HG03575 (cell line): ENCODE measurements at regions not wholly inside any gene's neighbourhood (a gene's known extent, or its start where the extent isn't known, plus 50 kb on each side); places are given as distances from the start of the nearest gene placed in this dataset.

ENCODE experiments used
- ATAC-seq: cut with Tn5 transposase; IDR thresholded peaks from one replicate; pipeline ENCODE4 v1.9.1; 2021; ENCODE audit not compliant: unreplicated experiment, insufficient number of reproducible peaks, low FRiP score; ENCODE audit errors: extremely low read depth

DNA sequence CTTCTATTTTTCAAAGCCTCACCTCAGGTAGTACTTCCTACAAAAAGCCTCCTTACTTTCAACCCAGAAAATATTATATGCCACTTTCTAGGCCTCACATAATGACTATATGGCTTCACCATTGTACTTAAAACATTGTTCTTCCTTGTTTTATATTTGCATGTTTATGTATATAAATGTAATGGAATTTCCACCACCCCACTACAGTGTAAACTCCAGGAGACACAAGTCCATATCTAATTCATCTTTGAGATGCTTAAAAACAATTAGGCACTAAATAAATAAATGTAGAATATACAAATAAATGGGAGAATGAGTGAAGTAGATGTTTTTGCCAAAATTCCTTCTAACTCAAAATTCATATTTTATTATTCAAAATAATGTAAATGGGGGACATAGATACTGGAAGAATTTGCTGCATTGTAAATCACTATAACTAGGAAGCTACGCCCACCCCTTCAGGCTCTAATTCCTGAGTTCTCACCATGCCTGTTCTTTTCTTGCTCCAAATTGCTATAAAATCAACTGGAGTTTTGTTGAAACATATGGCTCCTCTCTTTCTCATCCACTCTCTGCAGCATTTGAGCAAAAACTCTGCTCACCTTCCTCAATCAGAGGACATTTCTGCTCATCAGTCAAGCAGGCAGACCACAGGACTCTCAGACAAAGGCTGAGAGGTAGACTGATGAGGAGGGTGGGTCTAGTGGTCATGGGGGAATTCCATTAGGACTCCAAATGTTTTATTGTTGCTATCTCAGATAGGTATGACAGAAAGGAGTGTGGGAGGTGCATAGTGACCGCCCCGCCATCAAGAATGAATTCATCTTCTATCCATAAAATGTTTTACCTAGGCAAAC lies 243.0 kb downstream of the HNMT start:
- ATAC-seq: no peak

DNA sequence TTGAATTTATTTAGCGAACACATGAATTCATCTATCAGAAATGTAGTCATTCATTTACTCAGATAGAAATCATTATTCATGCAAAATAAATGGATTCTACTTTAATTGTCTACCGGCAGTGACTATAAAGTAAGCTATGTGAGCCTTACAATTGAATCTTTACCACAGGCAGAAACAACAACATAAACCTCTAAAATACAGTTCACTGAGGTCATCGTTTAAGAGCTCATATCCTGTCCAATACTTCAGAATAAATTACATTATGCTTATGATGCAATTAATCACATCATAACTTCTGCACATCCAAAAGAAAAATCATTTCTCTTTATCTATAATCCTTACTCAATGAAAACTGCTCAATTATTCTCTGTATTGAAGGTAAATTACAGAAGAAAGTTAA lies 244.7 kb downstream of the HNMT start:
- no peak for ATAC-seq

DNA sequence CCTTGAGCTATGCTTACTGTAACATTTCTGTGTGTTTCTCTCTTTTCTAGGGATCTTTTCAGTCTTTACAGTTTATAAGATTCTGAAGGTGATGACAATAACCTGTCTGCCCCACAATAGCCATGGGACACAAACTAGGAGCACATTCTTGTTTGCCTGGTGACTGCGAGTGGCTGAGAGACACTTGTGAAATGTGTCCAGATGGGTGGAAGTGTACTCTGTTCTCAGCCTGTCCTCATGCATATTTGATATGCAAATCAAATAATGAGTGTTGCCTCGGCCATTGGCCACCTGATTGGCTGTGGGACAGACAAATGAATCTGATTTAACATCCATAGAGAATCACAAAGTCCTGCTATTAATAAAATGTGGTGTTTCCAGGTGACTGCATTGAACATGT lies 246.2 kb downstream of the HNMT start:
- ATAC-seq: no peak

DNA sequence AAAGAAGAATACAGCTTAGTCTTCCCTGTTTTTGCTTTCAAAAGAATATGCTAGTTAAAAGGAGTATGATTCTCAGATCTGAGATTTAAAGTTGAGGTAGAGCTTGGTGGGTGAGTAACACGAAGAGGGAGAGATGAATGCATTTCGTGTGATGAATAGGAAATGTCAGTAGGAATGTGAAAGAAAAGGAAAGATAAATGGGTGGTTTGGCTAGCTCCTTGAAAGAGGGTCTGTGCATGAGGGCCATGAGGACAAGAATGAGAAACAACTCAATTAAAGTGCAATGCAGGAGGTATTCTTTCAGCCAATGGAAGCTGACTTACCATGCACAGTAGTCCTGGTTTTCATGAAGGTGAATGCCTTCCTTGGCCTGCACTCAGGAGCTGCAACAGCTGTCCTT lies 248.2 kb downstream of the HNMT start:
- ATAC-seq: no peak

DNA sequence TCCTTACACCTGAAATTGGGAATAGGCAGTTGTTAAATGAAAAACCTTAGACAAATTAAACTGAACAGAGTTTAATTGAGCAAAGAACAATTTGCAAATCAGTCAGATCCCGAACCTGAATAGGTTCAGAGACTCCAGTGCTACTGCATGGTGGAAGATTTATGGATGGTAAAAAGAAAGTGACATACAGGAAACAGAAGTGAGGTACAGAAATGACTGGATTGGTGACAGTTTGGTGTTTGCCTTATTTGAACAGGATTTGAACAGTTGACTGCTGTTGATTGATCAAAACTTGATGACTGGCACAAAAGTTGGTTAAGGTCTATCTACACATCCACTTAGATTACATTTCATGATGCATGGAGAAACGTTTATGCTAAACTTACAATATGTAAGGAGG lies 248.8 kb downstream of the HNMT start:
- no peak for ATAC-seq

DNA sequence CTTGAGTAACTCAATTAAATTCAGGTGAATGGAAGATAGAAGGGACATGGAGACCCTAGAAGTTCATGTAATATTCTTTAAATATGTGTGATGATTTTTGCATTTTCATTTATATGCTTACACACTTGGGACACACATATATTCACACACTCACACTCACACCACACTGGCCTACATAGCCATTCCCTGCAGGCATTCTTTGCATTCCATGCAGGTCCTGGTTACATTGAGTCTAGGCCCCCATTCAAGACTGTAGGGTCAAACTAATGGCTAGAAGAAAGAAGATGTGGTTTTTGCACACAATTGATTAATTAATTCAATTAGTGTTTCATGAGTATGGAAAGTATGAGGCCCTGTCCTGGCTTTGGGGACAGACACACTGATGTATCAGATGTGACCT lies 249.4 kb downstream of the HNMT start:
- ATAC-seq: no peak

DNA sequence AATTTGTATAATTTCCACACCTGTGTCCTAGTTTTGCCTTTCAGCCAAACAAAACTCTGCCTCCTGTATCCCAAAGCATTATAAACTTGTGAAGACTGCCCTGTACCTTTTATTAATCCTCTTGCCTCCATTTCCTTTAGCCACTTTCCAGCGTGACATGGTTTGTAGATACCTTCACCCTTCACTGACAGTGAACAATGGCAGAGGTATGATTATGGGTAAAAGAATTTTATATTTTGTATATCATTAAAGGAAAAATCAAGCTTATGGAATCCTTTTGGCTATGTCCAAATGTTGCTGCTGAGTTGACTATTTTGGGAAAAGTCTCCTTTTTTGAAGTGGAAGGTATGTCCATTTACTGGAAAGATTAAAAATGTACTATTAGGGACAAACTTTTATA lies 251.7 kb downstream of the HNMT start:
- no peak for ATAC-seq

DNA sequence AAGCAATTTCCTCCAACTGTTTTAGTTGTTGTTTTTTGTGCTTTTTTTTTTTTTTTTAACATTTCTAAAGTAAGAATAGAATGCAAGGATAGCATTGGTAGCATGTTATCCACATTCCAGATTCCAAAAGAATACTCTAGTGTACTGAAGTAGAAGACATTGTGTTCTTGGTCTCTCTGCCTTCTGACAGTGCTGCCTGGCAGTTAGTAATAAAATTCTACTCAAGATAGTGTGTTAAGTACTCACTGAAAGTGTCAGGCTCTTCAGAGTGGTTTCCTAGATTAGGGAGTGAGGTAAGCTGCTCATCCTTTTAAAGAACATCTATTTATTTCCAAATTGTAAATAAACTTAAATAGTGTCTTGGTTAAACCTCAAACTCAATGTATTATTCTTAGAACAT lies 253.7 kb downstream of the HNMT start:
- ATAC-seq: no peak

DNA sequence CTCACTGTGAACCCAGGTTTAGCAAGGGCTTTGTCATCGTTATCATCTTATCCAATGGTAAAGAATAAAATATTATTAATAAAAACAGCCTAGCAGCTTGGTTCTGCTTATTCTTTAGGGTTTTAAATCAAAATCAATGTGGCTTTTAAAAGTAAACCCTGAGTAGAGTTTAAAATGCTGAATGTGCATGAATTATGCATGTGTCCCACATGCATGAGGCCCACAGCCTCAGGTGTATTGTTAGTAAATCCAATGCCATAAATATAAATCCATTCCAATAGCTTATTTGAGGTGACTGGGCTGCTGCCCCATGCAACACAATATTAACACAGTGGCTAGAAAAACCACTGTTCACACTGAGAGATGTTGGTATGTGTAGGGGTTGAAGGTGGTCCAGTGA lies 254.1 kb downstream of the HNMT start:
- no peak for ATAC-seq

DNA sequence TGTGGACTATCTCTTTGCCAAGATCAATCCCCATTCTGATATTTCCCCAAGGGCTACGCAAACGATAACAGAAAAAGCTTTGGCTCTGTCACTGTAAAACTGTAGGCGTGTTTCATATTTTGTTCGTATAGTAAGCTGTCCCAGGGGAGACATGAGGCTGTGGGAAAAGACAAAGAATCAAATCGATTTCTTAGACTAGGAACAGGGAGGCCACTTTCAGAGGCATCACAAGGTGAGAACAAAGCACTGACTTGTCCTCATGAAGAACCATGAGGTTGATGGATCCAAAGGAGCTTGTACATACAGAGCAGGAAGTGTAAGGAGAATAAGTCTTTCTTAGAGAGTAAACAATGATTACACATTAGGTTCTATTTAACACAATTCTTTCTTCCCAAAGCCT lies 255.7 kb downstream of the HNMT start:
- no peak for ATAC-seq

DNA sequence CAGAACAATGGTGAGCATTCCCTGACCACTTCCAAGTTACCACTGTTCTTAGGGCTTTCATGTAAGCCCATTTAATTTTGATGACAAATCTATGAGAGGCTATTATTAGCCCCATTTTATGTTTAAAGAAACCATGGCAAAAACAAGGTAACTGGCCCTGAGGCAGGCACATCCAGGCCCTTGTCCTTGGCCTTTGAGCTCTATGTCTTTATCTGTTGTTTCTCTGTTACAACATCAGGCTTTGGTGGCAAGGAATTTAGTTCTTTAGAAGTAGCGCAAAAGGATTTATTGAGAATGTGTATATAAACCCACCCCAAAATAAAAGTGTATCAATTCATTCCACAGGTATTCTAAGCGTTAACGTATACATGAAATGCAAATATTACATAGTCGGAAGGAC lies 257.1 kb downstream of the HNMT start:
- ATAC-seq: no peak

DNA sequence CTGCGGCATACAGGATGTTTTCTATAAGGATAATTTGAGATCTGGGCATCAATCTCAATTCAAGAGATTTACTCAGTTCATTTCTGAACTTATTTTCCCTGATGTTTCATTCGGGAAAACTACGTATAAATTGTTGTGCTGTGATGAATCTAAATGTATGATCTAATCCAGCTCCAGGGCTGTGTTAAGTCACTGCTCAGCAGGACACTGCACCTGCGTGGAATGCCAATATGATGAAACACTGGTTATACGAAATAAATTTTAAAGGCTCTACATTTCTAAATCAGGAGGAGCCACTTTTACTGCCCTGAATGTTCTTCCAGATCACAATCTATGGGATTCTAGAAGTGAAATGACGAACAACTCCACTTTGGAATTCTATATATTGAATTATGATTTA lies 259.0 kb downstream of the HNMT start:
- no peak for ATAC-seq

DNA sequence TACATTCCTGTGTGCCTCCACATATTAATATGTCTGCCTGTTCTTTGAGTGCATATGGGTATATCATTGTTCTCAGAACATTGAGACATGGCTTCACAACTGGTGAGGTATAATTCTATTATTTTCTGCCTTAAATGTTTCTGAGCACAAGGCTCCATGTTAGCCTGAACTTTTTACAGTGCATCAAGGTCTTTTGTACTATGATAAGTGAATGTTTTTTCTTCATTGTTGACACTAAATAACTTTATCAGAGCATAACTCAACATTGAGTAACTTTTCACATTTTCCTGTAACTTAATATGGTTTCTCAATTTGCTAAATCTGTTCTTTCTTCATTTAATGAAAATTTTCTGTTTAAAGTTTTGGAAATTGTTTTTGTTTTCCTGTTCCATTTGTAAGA lies 262.9 kb downstream of the HNMT start:
- ATAC-seq: no peak

DNA sequence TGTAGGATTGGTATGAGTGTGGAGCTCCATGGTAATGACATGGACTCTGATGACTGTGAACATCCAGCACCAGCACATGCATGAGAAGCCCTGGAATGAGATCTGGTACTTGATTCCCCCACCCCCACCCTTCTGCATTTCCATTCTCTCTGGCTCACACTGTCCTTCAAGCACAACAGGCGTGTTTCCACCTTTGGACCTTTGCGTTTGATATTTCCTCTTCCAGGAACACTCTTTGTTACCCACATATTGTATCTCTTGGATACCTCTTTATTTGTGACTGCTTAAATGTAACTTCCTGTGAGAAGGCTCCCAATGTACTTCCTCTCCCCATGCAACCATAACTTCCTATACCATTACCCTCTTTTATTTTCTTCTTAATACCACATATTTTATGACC lies 263.8 kb downstream of the HNMT start:
- no peak for ATAC-seq

DNA sequence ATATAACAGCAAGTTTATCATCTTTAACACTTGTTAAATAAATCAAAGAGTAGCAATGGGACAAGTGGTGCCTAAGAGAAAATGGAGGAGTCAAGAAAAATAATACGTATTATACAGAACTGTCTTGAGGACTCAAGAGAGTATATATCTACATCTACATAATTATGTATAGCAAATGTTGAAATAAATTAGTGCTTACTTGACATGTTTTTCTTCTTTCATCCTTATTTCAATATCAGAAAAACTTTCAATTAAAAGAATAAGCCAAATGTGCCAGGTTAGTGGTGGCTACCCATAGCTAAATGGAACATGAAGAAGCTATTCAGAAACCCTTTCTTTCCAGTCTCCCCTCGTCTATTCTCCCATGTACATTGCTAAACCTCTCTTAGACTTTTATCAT lies 267.3 kb upstream of the SPOPL start:
- no peak for ATAC-seq

DNA sequence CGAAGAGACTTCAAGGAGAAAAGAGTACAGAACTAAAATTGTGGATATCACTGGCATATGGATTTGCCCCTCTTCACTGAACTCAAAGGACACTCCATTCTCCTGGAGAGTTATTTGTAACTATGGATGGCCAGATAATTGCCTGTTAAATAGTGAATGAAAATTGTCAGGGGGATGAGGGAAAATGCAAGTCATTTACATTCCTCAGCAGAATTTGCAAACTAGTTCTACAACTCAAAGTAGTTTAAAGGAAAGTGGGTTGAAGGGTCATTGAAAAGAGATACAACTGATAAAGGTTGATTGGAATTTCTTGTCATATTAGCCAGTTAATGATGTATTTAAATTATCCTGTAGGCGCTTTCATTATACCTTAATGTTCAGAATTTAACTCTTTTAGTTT lies 266.5 kb upstream of the SPOPL start:
- ATAC-seq: no peak

DNA sequence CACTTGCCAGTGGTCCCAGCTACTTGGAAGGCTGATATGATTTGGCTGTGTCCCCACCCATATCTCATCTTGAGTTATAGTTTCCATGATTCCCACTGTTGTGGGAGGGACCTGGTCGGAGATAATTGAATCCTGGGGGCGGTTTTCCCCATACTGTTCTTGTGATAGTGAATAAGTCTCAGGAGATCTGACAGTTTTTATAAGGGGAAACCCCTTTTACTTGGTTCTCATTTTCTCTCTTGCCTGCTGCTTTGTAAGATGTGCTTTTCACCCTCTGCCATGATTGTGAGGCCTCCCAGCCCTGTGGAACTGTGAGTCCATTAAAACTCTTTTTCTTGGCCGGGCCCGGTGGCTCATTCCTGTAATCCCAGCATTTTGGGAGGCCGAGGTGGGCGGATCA lies 265.4 kb upstream of the SPOPL start:
- ATAC-seq: no peak

DNA sequence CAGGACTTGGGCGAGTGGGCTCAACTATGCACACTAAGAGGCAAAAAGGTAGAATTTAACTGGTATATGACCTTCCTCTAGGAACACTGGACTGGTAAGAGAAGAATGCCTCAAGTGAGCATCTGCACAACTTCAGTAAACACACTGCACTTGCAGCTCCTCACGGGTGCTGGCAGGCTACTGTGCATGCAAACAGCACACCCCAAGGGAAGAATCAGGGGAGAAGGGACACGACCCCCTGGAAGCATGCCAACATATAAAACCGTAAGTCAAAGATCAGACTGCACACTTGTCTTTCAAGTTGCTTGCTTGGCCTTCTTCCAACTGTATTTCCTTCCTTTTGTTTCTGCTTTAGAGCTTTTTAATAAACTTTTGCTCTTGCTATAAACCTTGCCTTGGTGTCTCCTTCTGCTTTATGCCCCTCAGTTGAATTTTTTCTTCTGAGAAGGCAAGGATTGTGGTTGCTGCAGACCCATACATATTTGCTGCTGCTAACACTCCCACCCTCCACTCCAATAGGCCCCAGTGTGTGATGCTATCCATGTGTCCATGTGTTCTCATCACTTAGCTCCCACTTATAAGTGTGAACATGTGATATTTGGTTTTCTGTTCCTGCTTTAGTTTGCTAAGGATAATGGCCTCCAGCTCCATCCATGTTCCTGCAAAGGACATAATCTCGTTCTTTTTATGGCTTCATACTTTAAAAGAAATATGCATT lies 263.7 kb upstream of the SPOPL start:
- ATAC-seq: no peak

DNA sequence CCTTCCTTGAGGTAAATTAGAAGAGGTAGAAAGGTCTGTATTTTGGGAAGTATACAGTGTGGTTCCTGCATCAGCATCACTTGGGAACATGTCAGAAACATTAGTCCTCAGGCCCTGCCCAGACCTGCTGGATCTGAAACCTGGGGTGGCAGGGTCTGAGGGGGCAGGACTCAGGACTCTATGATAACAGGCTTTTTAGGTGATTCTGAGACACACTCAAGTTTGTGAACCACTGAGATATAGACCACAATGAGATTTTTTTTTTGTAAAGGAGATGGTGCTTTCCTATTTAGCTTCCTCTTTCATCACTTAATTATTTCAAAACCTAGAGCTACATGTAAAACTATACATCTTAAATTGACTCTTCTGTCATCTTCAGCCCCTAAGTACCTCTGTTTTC lies 262.7 kb upstream of the SPOPL start:
- ATAC-seq: no peak

DNA sequence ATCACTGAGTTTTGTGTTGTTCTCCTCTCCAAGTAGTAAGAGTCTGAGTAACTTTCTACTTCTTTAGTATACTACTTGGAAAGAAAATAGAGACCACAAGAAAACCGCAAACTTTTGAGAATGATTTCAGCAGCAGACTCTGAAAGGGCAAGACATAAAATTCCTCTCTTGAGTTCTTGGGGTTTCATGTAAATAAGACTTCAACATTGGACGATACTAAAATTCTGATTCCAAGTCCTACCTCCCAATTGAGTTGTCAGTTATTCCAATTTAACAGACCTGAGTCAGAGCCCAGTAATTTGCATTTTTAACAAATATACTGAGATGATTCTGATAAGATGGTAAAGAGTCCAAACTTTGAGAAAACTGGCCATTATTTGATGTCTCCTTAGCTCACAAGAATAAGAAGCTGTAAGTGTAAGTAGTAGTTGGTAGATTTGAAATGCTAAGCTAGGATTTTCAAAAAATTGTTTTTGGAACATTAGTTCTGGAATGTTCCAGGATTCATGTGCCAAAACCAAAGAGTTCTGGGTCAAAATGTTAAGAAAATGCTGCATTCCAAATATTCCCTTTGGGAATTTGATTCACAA lies 261.6 kb upstream of the SPOPL start:
- no peak for ATAC-seq
